Activated CD4-positive, CD25-positive, alpha-beta regulatory T cell treated with anti-CD3 and anti-CD28 coated beads, Interleukin-2, amount 50 U/mL, for 24 hours (primary cell): ENCODE measurements at regions not wholly inside any gene's neighbourhood (a gene's known extent, or its start where the extent isn't known, plus 50 kb on each side); places are given as distances from the start of the nearest gene placed in this dataset.

Source experiments
- ATAC-seq, 2 donors: fragments of 150-1000 bp; cut with Tn5 transposase; one replicate each; pipeline ENCODE4 v1.10.0; 2021; ENCODE audit warnings: mild to moderate bottlenecking in 1 of 2, moderate library complexity in 1 of 2

- ATAC-seq: no peak
Observed at GRCh38 chr3:101172516-101172915, 147.9 kb downstream of the IMPG2 start.

- ATAC-seq: no peak
Observed at GRCh38 chr3:101171681-101172191, 148.6 kb downstream of the IMPG2 start.

- ATAC-seq: no peak
Observed at GRCh38 chr3:101170806-101171558, 149.4 kb downstream of the IMPG2 start.

GRCh38 chr3:101170062-101170771 is 150.2 kb downstream of the IMPG2 start:
- no peak for ATAC-seq

GRCh38 chr3:101169516-101169915 is 150.9 kb downstream of the IMPG2 start:
- no peak for ATAC-seq

GRCh38 chr3:101167376-101167775 is 153.0 kb downstream of the IMPG2 start:
- ATAC-seq: no peak

- ATAC-seq: no peak
Observed at GRCh38 chr3:101166150-101166549, 154.2 kb downstream of the IMPG2 start.

GRCh38 chr3:101163554-101163953 is 156.8 kb downstream of the IMPG2 start:
- ATAC-seq: no peak

GRCh38 chr3:101159478-101159877 is 160.9 kb downstream of the IMPG2 start:
- no peak for ATAC-seq

- ATAC-seq: no peak
Observed at GRCh38 chr3:101158374-101158773, 162.0 kb downstream of the IMPG2 start.

- no peak for ATAC-seq
Observed at GRCh38 chr3:101156787-101157345, 163.5 kb downstream of the IMPG2 start.

GRCh38 chr3:101155825-101156224 is 162.6 kb upstream of the ABI3BP start:
- ATAC-seq: no peak

GRCh38 chr3:101154401-101154800 is 161.2 kb upstream of the ABI3BP start:
- ATAC-seq: no peak

- no peak for ATAC-seq
Observed at GRCh38 chr3:101151286-101151913, 158.2 kb upstream of the ABI3BP start.

- ATAC-seq: no peak
Observed at GRCh38 chr3:101150504-101150903, 157.3 kb upstream of the ABI3BP start.

GRCh38 chr3:101149707-101150106 is 156.5 kb upstream of the ABI3BP start:
- no peak for ATAC-seq

- no peak for ATAC-seq
Observed at GRCh38 chr3:101149251-101149650, 156.0 kb upstream of the ABI3BP start.

- no peak for ATAC-seq
Observed at GRCh38 chr3:101148001-101148400, 154.8 kb upstream of the ABI3BP start.

- no peak for ATAC-seq
Observed at GRCh38 chr3:101146946-101147345, 153.7 kb upstream of the ABI3BP start.

- no peak for ATAC-seq
Observed at GRCh38 chr3:101144105-101144504, 150.9 kb upstream of the ABI3BP start.

- no peak for ATAC-seq
Observed at GRCh38 chr3:101143012-101143411, 149.8 kb upstream of the ABI3BP start.

GRCh38 chr3:101142160-101142559 is 148.9 kb upstream of the ABI3BP start:
- no peak for ATAC-seq

GRCh38 chr3:101141135-101141534 is 147.9 kb upstream of the ABI3BP start:
- ATAC-seq: no peak
